Skeletal muscle cell (primary cell): ENCODE measurements at regions not wholly inside any gene's neighbourhood (a gene's known extent, or its start where the extent isn't known, plus 50 kb on each side); places are given as distances from the start of the nearest gene placed in this dataset.
A peak's percentile ranks its signal among the peaks of the same experiment; 100 is the strongest.

ENCODE experiments used
- DNase-seq: peaks from one replicate; pipeline ENCODE4 v3.0.0-alpha.2; 2010; ENCODE audit warnings: low read depth
- H3K4me3 ChIP-seq: 2 replicates; pipeline ENCODE4 v1.5.1; 2011; ENCODE audit warnings: low read depth, mild to moderate bottlenecking, control low read depth, low read length, moderate library complexity

DNA sequence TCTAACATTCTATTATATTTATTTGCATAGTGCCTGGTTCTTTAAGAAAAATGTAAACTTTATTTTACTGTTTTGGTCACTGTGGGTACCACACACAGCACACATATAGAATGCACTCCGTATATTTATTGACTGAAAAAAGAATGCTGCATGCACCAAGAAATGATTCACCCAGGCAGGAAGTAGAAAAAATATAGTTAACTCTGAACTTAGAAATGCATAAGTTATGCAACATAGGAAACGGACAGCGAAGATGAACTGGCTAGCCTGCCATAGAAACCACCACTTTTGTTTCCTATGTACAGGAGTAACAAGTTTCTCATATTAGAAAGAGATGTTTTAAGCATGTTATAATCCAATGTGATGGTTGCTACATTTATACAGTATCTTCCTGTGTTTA is 635.8 kb downstream of the DSC3 start:
- no peak overlapping the region for H3K4me3 ChIP-seq
- peak; percentile 31 for DNase-seq

- no peak overlapping the region for H3K4me3 ChIP-seq
- DNase-seq = no peak
Observed at GRCh38 chr18:30405038-30405437, 637.5 kb downstream of the DSC3 start.

- H3K4me3 ChIP-seq = no peak overlapping the region
- no peak for DNase-seq
Observed at GRCh38 chr18:30404422-30404821, 638.1 kb downstream of the DSC3 start.

- H3K4me3 ChIP-seq = no peak overlapping the region
- DNase-seq = no peak
Observed at GRCh38 chr18:30403278-30403677, 639.3 kb downstream of the DSC3 start.

DNA sequence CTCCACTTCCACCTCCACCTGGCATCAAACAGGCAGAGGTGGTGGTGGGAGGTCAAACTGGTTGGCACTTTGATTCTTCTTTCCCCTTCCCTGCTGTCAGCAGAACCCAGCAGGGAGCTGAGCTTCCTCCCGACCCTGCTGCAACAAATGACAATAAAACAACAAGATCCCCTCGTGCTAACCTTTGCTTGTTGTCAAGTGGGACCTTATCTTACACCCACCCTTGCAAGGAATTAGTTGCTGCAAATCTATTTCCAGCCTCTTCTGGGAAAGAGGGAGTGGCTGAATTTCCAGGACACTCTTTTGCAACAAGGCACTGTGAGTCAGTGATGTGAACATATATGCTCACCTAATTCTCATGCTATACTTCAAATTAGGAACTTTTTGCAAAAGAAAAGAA is 655.1 kb downstream of the DSC3 start:
- peak; percentile 26 for DNase-seq
- no peak overlapping the region for H3K4me3 ChIP-seq

GRCh38 chr18:30386624-30387023 is 655.9 kb downstream of the DSC3 start:
- H3K4me3 ChIP-seq = no peak overlapping the region
- DNase-seq = no peak

DNA sequence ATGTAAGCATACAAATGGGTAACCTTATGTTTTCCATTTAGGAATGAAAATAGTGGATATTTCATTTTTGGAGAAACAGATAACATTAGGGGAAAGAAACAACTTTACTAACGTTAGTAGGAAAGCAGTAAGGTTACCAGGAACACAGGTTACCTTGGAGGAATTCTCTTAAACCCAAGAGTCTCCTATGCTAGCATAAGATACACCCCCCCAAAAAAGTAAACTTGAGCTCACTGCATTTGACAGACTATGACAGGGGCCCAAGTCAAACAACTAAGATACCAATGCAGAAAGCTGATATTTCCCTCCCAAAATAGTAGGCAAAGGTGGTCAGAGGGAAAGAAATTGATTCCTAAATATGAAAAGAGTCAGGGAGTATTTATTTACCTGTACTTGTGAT is 656.9 kb downstream of the DSC3 start:
- no peak for DNase-seq

DNA sequence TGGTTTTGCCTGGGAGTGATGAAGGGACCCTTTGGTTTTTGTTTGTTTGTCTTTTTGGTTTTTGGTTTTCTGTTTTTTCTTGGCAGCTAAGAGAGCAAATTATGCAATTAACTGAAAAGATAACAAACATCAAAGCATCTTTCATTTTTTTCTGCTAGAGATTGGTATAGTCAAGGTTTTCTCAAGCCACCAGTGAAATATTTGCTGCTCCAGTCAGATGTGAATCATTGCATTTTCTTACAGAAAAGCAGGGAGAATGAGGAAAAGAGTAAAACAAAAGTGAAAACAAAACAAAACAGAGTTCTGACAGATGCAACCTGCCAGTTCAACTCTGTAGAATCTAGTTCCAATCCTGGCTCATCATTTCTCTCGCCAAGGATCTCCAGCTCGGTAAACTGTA is 660.7 kb downstream of the DSC3 start:
- no peak overlapping the region for H3K4me3 ChIP-seq

More for the DNA sequence above, 656.9 kb downstream of the DSC3 start:
- H3K4me3 ChIP-seq = no peak overlapping the region

DNA sequence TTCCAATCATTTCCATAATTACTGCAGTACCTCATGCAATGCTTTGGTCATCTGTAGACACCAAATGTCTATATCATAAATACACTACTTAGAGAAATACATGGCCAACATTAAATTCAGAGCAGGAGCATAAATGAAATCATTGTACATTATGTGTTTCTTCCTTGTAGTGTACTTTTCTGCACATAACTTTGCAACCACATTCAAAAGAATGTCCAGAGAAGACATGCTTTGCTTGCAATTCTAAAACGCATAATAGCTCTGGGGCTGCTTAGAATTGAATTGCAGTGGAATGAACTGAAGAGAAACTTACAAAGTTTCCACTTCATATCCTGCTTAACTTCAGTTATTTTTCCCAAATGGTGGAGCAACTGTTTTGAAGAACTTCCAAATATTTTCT is 664.4 kb downstream of the DSC3 start:
- DNase-seq = no peak

More for the DNA sequence above, 660.7 kb downstream of the DSC3 start:
- no peak for DNase-seq

DNA sequence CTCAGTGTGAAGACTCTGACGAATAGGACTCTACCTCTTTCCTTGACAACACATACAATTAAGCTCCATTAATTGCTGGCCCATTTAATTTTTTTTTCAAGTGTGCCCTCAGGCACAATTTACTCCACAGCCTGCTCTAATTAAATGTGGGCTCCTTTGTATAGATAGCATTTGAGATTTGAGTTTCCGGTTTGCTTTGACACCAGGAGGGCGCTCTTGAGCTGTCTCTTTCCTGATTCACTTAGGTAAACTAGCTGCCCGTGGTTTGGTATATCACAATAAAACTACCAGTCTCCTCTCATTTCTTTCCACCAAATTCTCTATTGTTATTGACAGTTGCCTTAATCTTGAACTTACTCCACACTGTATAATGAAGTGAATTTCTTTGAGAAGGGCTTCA is 666.0 kb downstream of the DSC3 start:
- DNase-seq = no peak
- H3K4me3 ChIP-seq = no peak overlapping the region

More for the DNA sequence above, 664.4 kb downstream of the DSC3 start:
- no peak overlapping the region for H3K4me3 ChIP-seq

- no peak for DNase-seq
- H3K4me3 ChIP-seq = no peak overlapping the region
Observed at GRCh38 chr18:30361864-30362540, 680.5 kb downstream of the DSC3 start.

GRCh38 chr18:30359521-30359920 is 683.0 kb downstream of the DSC3 start:
- H3K4me3 ChIP-seq = no peak overlapping the region
- no peak for DNase-seq

- peak; percentile 82 for DNase-seq
- H3K4me3 ChIP-seq = no peak overlapping the region
Observed at GRCh38 chr18:30358555-30358954, 684.0 kb downstream of the DSC3 start.

- no peak for DNase-seq
- no peak overlapping the region for H3K4me3 ChIP-seq
Observed at GRCh38 chr18:30352551-30353168, 689.9 kb downstream of the DSC3 start.

- DNase-seq = no peak
- no peak overlapping the region for H3K4me3 ChIP-seq
Observed at GRCh38 chr18:30350263-30350662, 692.3 kb downstream of the DSC3 start.

- no peak for DNase-seq
- no peak overlapping the region for H3K4me3 ChIP-seq
Observed at GRCh38 chr18:30343090-30343489, 699.5 kb downstream of the DSC3 start.

- H3K4me3 ChIP-seq = no peak overlapping the region
- no peak for DNase-seq
Observed at GRCh38 chr18:30342675-30343074, 699.9 kb downstream of the DSC3 start.

- H3K4me3 ChIP-seq = no peak overlapping the region
- no peak for DNase-seq
Observed at GRCh38 chr18:30334781-30335180, 707.8 kb downstream of the DSC3 start.

DNA sequence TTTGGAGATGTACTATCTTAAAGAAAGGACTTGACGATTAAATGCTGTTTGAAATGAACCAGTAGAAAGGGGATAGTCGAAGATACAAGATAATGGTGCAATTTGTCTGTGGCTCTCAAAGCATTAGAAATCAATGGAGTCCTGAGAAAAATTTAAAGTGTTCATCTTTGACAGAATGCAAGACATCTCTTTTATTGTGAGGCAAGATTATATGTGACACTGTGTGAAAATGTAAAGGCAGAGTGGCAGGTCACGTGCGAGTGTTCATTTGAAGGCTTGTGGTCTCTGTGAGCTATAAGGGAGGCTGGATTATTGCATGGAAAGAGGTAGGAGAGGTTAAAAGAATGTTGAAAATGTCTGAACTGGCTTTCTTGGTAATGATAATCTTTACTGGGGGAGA is 709.2 kb downstream of the DSC3 start:
- H3K4me3 ChIP-seq = no peak overlapping the region
- no peak for DNase-seq

- no peak overlapping the region for H3K4me3 ChIP-seq
- DNase-seq = no peak
Observed at GRCh38 chr18:30328839-30329238, 713.7 kb downstream of the DSC3 start.

- H3K4me3 ChIP-seq = no peak overlapping the region
- no peak for DNase-seq
Observed at GRCh38 chr18:30302181-30302580, 740.4 kb downstream of the DSC3 start.
